ENCODE measurements at regions not wholly inside any gene's neighbourhood (a gene's known extent, or its start where the extent isn't known, plus 50 kb on each side); places are given as distances from the start of the nearest gene placed in this dataset.

DNA sequence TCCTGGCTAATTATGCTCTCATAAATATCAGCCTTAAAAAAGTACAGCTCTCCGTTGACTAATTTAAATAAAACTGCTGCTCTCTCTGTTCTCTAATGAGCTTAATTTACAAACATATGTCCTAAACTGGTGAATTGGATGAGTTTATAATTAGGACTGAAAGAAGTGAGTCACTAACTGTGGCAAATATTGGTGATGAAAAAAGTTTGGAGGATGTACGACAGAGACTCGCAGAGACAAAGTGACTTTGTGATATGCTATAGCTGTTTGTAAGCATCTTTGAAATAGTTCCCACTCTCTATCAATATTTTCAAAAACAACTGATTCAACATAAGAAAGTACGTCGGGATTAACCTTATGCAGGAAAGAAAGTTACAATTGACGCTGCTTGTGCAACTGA, 138.9 kb upstream of the TMEFF2 start:
- no peaks in the 10 kb centered on the region for H4K20me1 ChIP-seq (ENCODE audit: insufficient read depth, low read depth, low read length)
- H3K27me3 ChIP-seq (ENCODE audit: low read length): no peaks in the 10 kb centered on the region
- no peaks in the 10 kb centered on the region for H3K4me1 ChIP-seq (ENCODE audit: low read length)
- H3K9ac ChIP-seq (ENCODE audit: low read length): no peak overlapping the region
- no peak overlapping the region for H3K4me2 ChIP-seq (ENCODE audit: low read depth, low read length, poor library complexity, severe bottlenecking)
- H3K9me2 ChIP-seq (replicated peaks; ENCODE audit: insufficient read depth, low read length): no peaks in the 10 kb centered on the region
- no peaks in the 10 kb centered on the region for H3K36me3 ChIP-seq (ENCODE audit: insufficient read depth, low read length)
- peaks cover 31% of the 10 kb centered on the region for H3K9me3 ChIP-seq (ENCODE audit: low read length)
- no peak overlapping the region for H2AFZ ChIP-seq (ENCODE audit: low read length)
- H3K79me2 ChIP-seq (ENCODE audit: low read length): no peaks in the 10 kb centered on the region
- H3K4me3 ChIP-seq (ENCODE audit: low read length): no peak overlapping the region
- DNase-seq: no peak
- no peak overlapping the region for H3K27ac ChIP-seq (ENCODE audit: low read length)

DNA sequence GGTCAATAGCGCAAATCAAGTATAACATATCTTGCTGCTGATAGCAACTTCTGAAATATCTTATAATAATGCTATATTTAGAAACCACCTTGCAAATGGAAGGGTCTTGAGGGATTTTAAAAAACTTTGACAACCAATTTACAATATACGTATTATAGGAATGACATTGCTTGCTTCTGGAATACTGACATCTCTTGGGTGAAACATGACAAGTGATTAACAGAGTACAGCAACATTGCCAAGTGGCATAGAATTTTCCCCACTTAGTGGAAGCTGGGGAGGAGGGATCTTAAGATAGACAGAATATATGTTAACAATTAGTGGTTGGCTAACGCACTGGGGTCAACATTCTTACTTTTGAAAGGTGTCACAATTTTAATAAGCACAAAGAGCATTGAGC, 133.6 kb upstream of the TMEFF2 start:
- DNase-seq: no peak
- Histone ChIP-seq H3K27me3 (ENCODE audit: low read length) (no peaks in the 10 kb centered on the region), H3K9ac (ENCODE audit: low read length) (no peak overlapping the region), H3K4me3 (ENCODE audit: low read length) (no peak overlapping the region; the same call in 1 of the 2 replicates), H2AFZ (ENCODE audit: low read length) (no peak overlapping the region), H4K20me1 (ENCODE audit: insufficient read depth, low read depth, low read length) (no peaks in the 10 kb centered on the region), H3K79me2 (ENCODE audit: low read length) (no peaks in the 10 kb centered on the region), H3K4me2 (ENCODE audit: low read depth, low read length, poor library complexity, severe bottlenecking) (no peak overlapping the region), H3K9me3 (ENCODE audit: low read length) (peaks cover 34% of the 10 kb centered on the region), H3K36me3 (ENCODE audit: insufficient read depth, low read length) (no peaks in the 10 kb centered on the region), H3K27ac (ENCODE audit: low read length) (no peak overlapping the region), H3K9me2 (replicated peaks; ENCODE audit: insufficient read depth, low read length) (no peaks in the 10 kb centered on the region), H3K4me1 (ENCODE audit: low read length) (no peaks in the 10 kb centered on the region)

DNA sequence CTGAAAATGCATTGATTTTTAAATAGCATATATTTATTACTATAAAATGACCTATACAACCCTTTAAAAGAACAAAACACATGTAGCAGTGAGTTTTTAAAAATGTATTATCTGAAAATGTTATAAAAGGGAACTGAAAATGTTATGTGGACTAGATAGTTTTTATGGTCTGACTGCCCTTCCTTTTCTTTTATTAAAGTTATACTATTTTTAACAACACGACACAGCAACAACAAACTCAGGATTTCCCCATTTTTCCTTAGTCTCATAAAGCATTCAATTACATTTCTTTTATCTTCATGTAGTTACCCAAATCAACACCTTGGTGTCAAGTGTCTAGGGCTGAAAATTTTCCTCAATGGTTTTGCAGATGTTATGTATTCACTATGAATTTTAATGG, 132.8 kb upstream of the TMEFF2 start:
- Histone ChIP-seq H2AFZ (ENCODE audit: low read length) (no peak overlapping the region), H3K4me1 (ENCODE audit: low read length) (no peaks in the 10 kb centered on the region), H4K20me1 (ENCODE audit: insufficient read depth, low read depth, low read length) (no peaks in the 10 kb centered on the region), H3K4me2 (ENCODE audit: low read depth, low read length, poor library complexity, severe bottlenecking) (no peak overlapping the region), H3K9ac (ENCODE audit: low read length) (no peak overlapping the region), H3K36me3 (ENCODE audit: insufficient read depth, low read length) (no peaks in the 10 kb centered on the region), H3K27ac (ENCODE audit: low read length) (no peak overlapping the region), H3K4me3 (ENCODE audit: low read length) (no peak overlapping the region), H3K27me3 (ENCODE audit: low read length) (no peaks in the 10 kb centered on the region), H3K79me2 (ENCODE audit: low read length) (no peaks in the 10 kb centered on the region), H3K9me3 (ENCODE audit: low read length) (peaks cover 31% of the 10 kb centered on the region), H3K9me2 (replicated peaks; ENCODE audit: insufficient read depth, low read length) (no peaks in the 10 kb centered on the region)
- DNase-seq: no peak

DNA sequence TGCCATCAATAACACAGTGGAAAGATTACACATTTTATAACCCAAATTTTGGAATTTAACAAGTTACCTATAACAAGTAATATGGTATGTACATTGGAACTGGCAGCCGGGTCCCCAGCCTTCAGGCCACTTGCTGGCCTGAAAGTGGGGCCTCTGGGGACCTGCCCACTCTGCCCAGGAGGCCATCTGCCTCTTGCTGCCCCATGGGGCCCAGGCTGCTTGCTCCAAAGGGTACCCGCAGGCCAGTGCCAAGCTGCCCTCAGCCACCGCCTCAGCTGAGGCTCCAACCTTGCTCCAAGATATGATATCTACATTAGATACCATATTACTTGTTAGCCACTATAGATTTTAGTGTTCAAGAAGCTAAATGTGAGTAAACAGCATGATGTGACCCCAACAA, 120.8 kb upstream of the TMEFF2 start:
- no peaks in the 10 kb centered on the region for H3K27me3 ChIP-seq (ENCODE audit: low read length)
- no peak overlapping the region for H2AFZ ChIP-seq (ENCODE audit: low read length)
- H3K36me3 ChIP-seq (ENCODE audit: insufficient read depth, low read length): no peaks in the 10 kb centered on the region
- H3K79me2 ChIP-seq (ENCODE audit: low read length): no peaks in the 10 kb centered on the region
- no peaks in the 10 kb centered on the region for H3K9me2 ChIP-seq (replicated peaks; ENCODE audit: insufficient read depth, low read length)
- H3K4me1 ChIP-seq (ENCODE audit: low read length): no peaks in the 10 kb centered on the region
- H3K4me3 ChIP-seq (ENCODE audit: low read length): no peak overlapping the region
- no peak for DNase-seq
- H3K9me3 ChIP-seq (ENCODE audit: low read length): peaks cover 12% of the 10 kb centered on the region; the same call in 1 of the 2 replicates
- H3K9ac ChIP-seq (ENCODE audit: low read length): no peak overlapping the region
- H4K20me1 ChIP-seq (ENCODE audit: insufficient read depth, low read depth, low read length): no peaks in the 10 kb centered on the region
- H3K27ac ChIP-seq (ENCODE audit: low read length): no peak overlapping the region
- H3K4me2 ChIP-seq (ENCODE audit: low read depth, low read length, poor library complexity, severe bottlenecking): no peak overlapping the region

DNA sequence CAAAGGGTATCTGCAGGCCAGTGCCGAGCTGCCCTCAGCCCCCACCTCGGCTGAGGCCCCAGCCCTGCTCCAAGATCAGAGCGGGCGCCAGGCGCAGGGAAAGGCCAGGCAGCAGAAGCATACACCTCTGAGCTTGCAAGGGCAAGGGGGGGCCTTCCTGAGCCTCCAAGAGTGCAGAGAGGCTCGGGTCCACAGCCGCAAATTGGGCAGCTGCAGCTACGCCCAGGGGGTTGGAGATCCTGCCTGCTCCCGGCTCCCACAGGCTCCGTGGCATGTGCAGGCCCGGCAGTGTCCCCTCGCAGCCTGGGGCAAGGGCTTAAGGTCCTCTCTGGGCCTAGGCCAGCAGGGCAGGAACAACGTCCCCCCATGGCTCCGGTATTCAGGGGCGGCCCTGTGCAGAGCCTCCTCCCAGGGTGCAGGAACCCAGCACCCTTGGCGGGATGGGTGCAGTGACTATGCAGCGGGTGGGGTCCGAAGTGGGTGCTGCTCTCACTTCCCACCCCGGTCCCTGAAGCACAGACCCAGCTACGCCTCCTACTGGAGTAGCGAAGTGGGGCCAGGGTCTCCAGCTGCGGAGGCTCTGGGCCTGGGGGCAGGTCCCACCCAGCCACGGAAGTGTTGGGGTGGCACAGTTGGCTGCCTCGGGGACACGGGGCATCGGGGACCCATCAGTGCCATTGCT, 120.2 kb upstream of the TMEFF2 start:
- H3K4me1 ChIP-seq (ENCODE audit: low read length): no peaks in the 10 kb centered on the region
- no peaks in the 10 kb centered on the region for H3K79me2 ChIP-seq (ENCODE audit: low read length)
- H2AFZ ChIP-seq (ENCODE audit: low read length): no peak overlapping the region
- H3K9me2 ChIP-seq (replicated peaks; ENCODE audit: insufficient read depth, low read length): no peaks in the 10 kb centered on the region
- H3K4me2 ChIP-seq (ENCODE audit: low read depth, low read length, poor library complexity, severe bottlenecking): no peak overlapping the region
- no peak overlapping the region for H3K27ac ChIP-seq (ENCODE audit: low read length)
- H3K9ac ChIP-seq (ENCODE audit: low read length): no peak overlapping the region
- no peaks in the 10 kb centered on the region for H4K20me1 ChIP-seq (ENCODE audit: insufficient read depth, low read depth, low read length)
- H3K9me3 ChIP-seq (ENCODE audit: low read length): peaks cover 12% of the 10 kb centered on the region; the same call in 1 of the 2 replicates
- H3K36me3 ChIP-seq (ENCODE audit: insufficient read depth, low read length): no peaks in the 10 kb centered on the region
- H3K4me3 ChIP-seq (ENCODE audit: low read length): no peak overlapping the region
- H3K27me3 ChIP-seq (ENCODE audit: low read length): no peaks in the 10 kb centered on the region
- DNase-seq: no peak

DNA sequence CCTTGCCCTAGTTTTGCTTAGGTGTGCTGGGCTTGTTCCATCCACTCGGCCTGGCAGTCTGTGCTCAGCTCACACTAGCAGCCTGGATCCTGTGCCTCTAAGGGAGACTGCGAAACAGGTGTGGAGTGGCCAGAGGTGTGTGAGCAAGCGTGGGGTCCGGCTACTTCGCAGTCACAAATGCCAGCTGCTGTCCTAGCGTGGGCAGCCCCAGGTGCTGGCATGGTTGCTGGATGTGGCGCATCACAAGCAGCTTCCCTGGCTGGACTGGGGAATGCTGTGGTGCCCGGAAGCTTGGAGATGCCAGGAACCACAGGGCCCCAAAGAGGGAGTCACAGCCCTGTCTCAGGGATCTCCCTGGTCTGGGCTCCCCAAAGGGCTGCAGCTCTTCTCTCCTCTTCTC, 119.0 kb upstream of the TMEFF2 start:
- Histone ChIP-seq H2AFZ (ENCODE audit: low read length) (no peak overlapping the region), H3K9me2 (replicated peaks; ENCODE audit: insufficient read depth, low read length) (no peaks in the 10 kb centered on the region), H4K20me1 (ENCODE audit: insufficient read depth, low read depth, low read length) (no peaks in the 10 kb centered on the region), H3K4me1 (ENCODE audit: low read length) (no peaks in the 10 kb centered on the region), H3K36me3 (ENCODE audit: insufficient read depth, low read length) (no peaks in the 10 kb centered on the region), H3K4me2 (ENCODE audit: low read depth, low read length, poor library complexity, severe bottlenecking) (no peak overlapping the region), H3K27ac (ENCODE audit: low read length) (no peak overlapping the region), H3K9ac (ENCODE audit: low read length) (no peak overlapping the region), H3K79me2 (ENCODE audit: low read length) (no peaks in the 10 kb centered on the region), H3K4me3 (ENCODE audit: low read length) (no peak overlapping the region), H3K9me3 (ENCODE audit: low read length) (peaks cover 12% of the 10 kb centered on the region; the same call in 1 of the 2 replicates), H3K27me3 (ENCODE audit: low read length) (no peaks in the 10 kb centered on the region)
- no peak for DNase-seq

DNA sequence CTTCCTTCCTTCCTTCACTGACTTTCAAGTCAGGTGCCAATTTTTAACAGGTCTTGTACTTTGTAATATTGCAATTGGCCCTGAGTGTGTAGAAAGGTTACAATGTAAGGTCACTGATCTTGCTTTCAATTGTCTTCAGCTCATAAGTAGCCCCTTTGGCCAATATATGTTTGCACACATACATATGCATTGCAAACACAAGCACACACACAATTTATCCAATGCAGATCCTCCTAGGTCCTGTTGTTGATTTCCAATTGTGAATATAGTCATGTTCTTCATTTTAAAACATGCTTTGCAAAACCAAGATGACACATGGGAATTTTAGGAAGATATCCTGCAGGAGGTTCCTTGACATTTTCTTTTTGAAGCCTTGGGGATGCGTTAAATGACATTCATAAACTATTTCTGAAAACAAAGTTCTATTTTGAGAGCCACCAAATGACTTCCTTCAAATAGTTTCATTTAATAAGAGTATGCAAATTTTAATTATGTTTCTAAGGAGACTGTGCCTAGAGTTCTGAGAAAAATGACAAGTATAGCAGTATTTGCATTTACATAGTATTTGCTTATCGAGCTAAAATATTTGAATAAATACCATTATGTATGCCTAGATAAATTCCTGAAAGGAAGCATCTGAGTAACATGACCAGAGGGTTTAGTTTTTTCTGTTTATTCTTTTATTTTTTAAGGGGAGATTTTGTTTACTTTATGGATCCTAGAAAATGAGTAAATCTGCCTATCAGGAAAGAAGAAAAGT, 117.1 kb upstream of the TMEFF2 start:
- DNase-seq: no peak
- Histone ChIP-seq H3K4me1 (ENCODE audit: low read length) (no peaks in the 10 kb centered on the region), H3K4me3 (ENCODE audit: low read length) (no peak overlapping the region), H4K20me1 (ENCODE audit: insufficient read depth, low read depth, low read length) (no peaks in the 10 kb centered on the region), H3K4me2 (ENCODE audit: low read depth, low read length, poor library complexity, severe bottlenecking) (no peak overlapping the region), H3K9me3 (ENCODE audit: low read length) (peaks cover 12% of the 10 kb centered on the region; the same call in 1 of the 2 replicates), H3K27me3 (ENCODE audit: low read length) (no peaks in the 10 kb centered on the region), H3K9me2 (replicated peaks; ENCODE audit: insufficient read depth, low read length) (no peaks in the 10 kb centered on the region), H3K36me3 (ENCODE audit: insufficient read depth, low read length) (no peaks in the 10 kb centered on the region), H3K27ac (ENCODE audit: low read length) (no peak overlapping the region), H3K79me2 (ENCODE audit: low read length) (no peaks in the 10 kb centered on the region), H3K9ac (ENCODE audit: low read length) (no peak overlapping the region), H2AFZ (ENCODE audit: low read length) (no peak overlapping the region)

DNA sequence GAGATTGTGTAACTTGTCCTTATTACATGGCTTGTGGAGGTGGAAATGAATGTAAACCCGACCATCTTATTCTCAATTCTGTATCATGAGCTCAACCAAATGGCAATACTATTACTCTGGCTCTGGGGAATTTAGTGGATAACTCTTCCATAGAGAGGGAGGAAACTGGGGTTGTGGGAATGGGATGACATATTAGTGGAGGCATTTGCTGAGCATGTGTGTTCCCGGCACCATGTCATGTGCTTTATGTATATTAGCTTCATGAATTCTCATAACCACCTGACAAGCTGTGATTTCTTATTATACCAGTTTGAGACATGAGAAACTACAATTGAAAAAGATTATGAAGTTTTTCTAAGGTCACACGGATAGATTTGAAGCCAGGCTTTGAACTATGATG, 112.8 kb upstream of the TMEFF2 start:
- no peaks in the 10 kb centered on the region for H3K27me3 ChIP-seq (ENCODE audit: low read length)
- no peaks in the 10 kb centered on the region for H3K79me2 ChIP-seq (ENCODE audit: low read length)
- no peaks in the 10 kb centered on the region for H3K9me2 ChIP-seq (replicated peaks; ENCODE audit: insufficient read depth, low read length)
- no peaks in the 10 kb centered on the region for H3K36me3 ChIP-seq (ENCODE audit: insufficient read depth, low read length)
- H3K4me3 ChIP-seq (ENCODE audit: low read length): no peak overlapping the region
- no peak overlapping the region for H3K9ac ChIP-seq (ENCODE audit: low read length)
- DNase-seq: no peak
- no peak overlapping the region for H3K27ac ChIP-seq (ENCODE audit: low read length)
- no peak overlapping the region for H3K4me2 ChIP-seq (ENCODE audit: low read depth, low read length, poor library complexity, severe bottlenecking)
- no peaks in the 10 kb centered on the region for H3K4me1 ChIP-seq (ENCODE audit: low read length)
- no peak overlapping the region for H2AFZ ChIP-seq (ENCODE audit: low read length)
- H4K20me1 ChIP-seq (ENCODE audit: insufficient read depth, low read depth, low read length): no peaks in the 10 kb centered on the region
- H3K9me3 ChIP-seq (ENCODE audit: low read length): peaks cover 7% of the 10 kb centered on the region; the same call in 1 of the 2 replicates

Data from Karpas-422 (cell line).